NOMO-1 treated with dmso at 0.1 percent for 144 hours (cell line): ENCODE measurements at regions not wholly inside any gene's neighbourhood (a gene's known extent, or its start where the extent isn't known, plus 50 kb on each side); places are given as distances from the start of the nearest gene placed in this dataset.

Experiments used
- DNase-seq: peaks from one replicate; lab custom pipeline; 2025; ENCODE audit not compliant: unreplicated experiment; lab: John Stamatoyannopoulos, UW

GRCh38 chrX:113770071-113770470 lies 813.8 kb upstream of the HTR2C start:
- no peak for DNase-seq

GRCh38 chrX:113759422-113759821 lies 824.5 kb upstream of the HTR2C start:
- no peak for DNase-seq

GRCh38 chrX:113747274-113747973 lies 836.5 kb upstream of the HTR2C start:
- no peak for DNase-seq

GRCh38 chrX:113743069-113743468 lies 840.8 kb upstream of the HTR2C start:
- no peak for DNase-seq

- no peak for DNase-seq
These were observed 842.1 kb upstream of the HTR2C start for GRCh38 chrX:113741744-113742143.

- no peak for DNase-seq
These were observed 854.9 kb upstream of the HTR2C start for GRCh38 chrX:113728937-113729336.

- no peak for DNase-seq
These were observed 857.0 kb upstream of the HTR2C start for GRCh38 chrX:113726898-113727297.

- no peak for DNase-seq
These were observed 857.4 kb upstream of the HTR2C start for GRCh38 chrX:113726466-113726865.

GRCh38 chrX:113726009-113726408 lies 857.9 kb upstream of the HTR2C start:
- no peak for DNase-seq

GRCh38 chrX:113699939-113700338 lies 859.3 kb upstream of the AMOT start:
- DNase-seq, result no peak

GRCh38 chrX:113675278-113675677 lies 834.6 kb upstream of the AMOT start:
- no peak for DNase-seq

GRCh38 chrX:113651306-113651705 lies 810.7 kb upstream of the AMOT start:
- DNase-seq, result no peak

- DNase-seq, result no peak
These were observed 803.8 kb upstream of the AMOT start for GRCh38 chrX:113644426-113644825.

GRCh38 chrX:113634565-113634964 lies 793.9 kb upstream of the AMOT start:
- DNase-seq, result no peak

- no peak for DNase-seq
These were observed 788.7 kb upstream of the AMOT start for GRCh38 chrX:113629326-113629725.

GRCh38 chrX:113594123-113594841 lies 753.7 kb upstream of the AMOT start:
- DNase-seq, result no peak

- no peak for DNase-seq
These were observed 745.8 kb upstream of the AMOT start for GRCh38 chrX:113586281-113586898.

- DNase-seq, result no peak
These were observed 739.9 kb upstream of the AMOT start for GRCh38 chrX:113580486-113580885.

GRCh38 chrX:113558576-113558975 lies 717.9 kb upstream of the AMOT start:
- no peak for DNase-seq

- DNase-seq, result no peak
These were observed 711.3 kb upstream of the AMOT start for GRCh38 chrX:113551919-113552318.

- DNase-seq, result no peak
These were observed 707.8 kb upstream of the AMOT start for GRCh38 chrX:113548308-113549015.

GRCh38 chrX:113545040-113545439 lies 704.4 kb upstream of the AMOT start:
- no peak for DNase-seq
